ENCODE measurements at regions not wholly inside any gene's neighbourhood (a gene's known extent, or its start where the extent isn't known, plus 50 kb on each side); places are given as distances from the start of the nearest gene placed in this dataset.

- TF ChIP-seq CTCF (IDR thresholded peaks at IDR 0.05; ENCODE audit: borderline replicate concordance, insufficient read depth, low read depth, low read length), result no peak
- H3K4me3 ChIP-seq (ENCODE audit: low read depth, low read length), result no peak overlapping the region
Measured at GRCh38 chr21:38875694-38876492, 70.2 kb downstream of the ETS2 start.

Measured in GM12875 (cell line).